HUDEP-2 (cell line): ENCODE measurements at regions not wholly inside any gene's neighbourhood (a gene's known extent, or its start where the extent isn't known, plus 50 kb on each side); places are given as distances from the start of the nearest gene placed in this dataset.
A peak's percentile ranks its signal among the peaks of the same experiment; 100 is the strongest.
"Not testable (repeated sequence)": the region's sequence is repeated elsewhere in the genome, so short reads cannot be mapped to it uniquely, and the experiment has no call there.

ENCODE experiments used
- DNase-seq, 76 experiments: peaks; one replicate each; lab custom pipeline; 2025; ENCODE audit not compliant: unreplicated experiment in 76 of 76; lab: John Stamatoyannopoulos, UW

DNA sequence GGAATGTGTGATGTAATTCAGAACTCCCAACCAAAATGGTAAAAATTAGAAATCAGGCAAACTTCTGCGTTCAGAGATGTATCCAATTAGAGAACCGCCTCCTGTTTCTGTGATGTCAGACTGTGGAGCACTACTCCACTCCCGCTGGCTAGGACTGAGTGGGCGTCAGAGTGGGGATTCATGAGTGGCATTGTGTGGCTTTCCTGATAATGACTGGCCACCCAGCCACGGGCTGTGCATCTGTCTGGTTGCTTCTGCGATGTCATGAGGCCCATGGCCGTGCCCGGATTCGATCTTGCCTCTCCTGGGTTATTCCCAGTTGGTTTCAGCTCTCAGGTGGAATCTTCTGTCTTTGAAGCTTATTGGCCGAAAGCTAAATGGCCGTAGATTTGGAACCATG is 87.1 kb upstream of the KCNA1 start:
- no peak for DNase-seq

GRCh38 chr12:4824380-4824779 is 85.3 kb upstream of the KCNA1 start:
- DNase-seq: no peak

- peak in 7 of 76 experiments; percentile 2 to 34 (median 19) for DNase-seq
Observed at GRCh38 chr12:4825011-4825858, 84.5 kb upstream of the KCNA1 start.

GRCh38 chr12:4826909-4827308 is 82.8 kb upstream of the KCNA1 start:
- no peak for DNase-seq

DNA sequence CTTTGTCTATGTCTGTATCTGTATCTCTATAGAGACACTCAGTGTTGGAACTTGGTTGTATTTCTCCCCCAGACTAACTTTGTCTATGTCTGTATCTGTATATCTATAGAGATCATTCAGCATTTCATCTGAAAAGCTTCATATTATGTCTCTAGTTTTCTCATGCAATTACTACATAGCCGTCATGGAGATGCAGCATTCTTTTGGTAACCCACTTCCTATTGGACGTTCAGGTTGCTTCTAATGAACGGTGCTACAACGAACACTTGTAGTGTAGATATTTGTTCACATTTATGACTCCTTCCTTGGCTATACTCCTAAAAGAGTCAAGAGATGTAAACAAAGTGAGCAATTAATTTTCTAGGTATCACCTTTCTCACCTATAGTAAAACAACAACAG is 81.5 kb upstream of the KCNA1 start:
- DNase-seq: no peak

GRCh38 chr12:4829161-4829792 is 80.4 kb upstream of the KCNA1 start:
- DNase-seq: no peak

GRCh38 chr12:4829793-4830162 is 79.9 kb upstream of the KCNA1 start:
- DNase-seq: no peak

- DNase-seq: no peak
Observed at GRCh38 chr12:4830556-4831210, 79.0 kb upstream of the KCNA1 start.

- no peak for DNase-seq
Observed at GRCh38 chr12:4833053-4833452, 76.7 kb upstream of the KCNA1 start.

DNA sequence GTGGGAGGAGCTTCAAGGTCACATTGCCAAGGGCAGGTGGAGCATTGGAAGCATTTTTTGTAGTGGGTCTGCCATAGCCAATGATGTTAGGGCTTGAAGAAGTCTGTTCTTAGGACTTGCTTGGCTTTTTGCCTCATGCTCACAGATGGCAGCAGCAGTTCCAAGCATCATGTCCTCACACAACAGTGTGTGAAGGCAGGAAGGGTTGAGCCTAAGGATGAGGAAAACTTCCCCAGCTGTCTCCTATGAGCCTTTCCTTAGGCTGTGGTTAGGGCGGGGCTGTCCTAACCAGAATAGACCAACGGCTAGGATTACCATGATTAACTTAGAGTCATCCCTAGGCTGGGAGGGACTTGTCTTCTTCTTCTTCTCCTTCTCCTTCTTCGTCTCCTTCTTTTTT is 76.2 kb upstream of the KCNA1 start:
- DNase-seq: no peak

GRCh38 chr12:4842401-4842800 is 67.3 kb upstream of the KCNA1 start:
- DNase-seq: not testable (repeated sequence)

- no peak for DNase-seq
Observed at GRCh38 chr12:4843907-4844306, 65.8 kb upstream of the KCNA1 start.

GRCh38 chr12:4847713-4848112 is 62.0 kb upstream of the KCNA1 start:
- no peak for DNase-seq

DNA sequence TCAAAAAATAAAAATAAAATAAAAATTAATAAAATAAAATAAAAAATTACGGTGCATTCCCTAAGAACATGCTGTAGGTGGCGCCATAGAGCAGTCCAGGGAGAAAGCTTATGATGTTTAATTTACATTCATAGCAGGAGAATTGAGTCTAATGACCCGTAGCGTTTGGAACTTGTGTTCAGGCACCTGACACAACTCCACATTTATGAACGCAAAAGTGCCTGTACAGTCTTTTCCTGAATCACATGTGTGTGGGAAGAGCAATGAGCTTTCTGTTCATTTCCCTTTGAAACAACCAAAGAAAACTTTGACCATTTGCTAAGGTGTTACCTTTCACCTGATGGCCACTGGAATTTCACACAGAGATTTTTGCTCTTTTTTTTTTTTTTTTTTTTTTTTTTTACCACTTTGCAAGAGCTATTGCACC is 60.6 kb upstream of the KCNA1 start:
- peak in 19 of 76 experiments; percentile 1 to 28 (median 7) for DNase-seq

DNA sequence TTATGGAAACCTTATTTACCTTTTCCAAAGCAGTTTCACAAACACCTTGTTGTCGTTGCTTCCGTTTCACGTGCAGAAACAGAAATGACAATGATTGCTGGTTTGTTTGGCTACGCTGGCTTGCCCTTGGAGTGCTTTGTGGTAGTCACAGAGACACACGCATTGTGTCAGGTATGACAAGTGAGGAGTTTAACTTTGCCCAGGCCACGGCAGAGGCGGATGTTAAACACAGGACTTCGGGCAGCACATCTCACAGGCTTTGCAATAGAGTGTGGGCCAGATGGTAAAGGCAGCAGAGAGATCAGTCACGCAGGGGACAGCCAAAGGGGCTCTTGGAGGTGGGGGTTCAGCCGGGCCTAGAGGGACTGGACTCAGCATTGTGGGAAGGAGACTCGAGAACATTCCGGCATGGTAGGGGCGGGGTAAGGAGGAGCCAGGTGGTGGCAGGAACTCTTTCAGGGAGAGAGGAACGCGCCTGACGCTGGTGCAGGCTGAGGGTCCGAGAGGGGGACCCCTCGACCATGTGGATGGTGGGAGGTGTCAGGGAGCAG is 59.8 kb upstream of the KCNA1 start:
- DNase-seq: no peak

DNA sequence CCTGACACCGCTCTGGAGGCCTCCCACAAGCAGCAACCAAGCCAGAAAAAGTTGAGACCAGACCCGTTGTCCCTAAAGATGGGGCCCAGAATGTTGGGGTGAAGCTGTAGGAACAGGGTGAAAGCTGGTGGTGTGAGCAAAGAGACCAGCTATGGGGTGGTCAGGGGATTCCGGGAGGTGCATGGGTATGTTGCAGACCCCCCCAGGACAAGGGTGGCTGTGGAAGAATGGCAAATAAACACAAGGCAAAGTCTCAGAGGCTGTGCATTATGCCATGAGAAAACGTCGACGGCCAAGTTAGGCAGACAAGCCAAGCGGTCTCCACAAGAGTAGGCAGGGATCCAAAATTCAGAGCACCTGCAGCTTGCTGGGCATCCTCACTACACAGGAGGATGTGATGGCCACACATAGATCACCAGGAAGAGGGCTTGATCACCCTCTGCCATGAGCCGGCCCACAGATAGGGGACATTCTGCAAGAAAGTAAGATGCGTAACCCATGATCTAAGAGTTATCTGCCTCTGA is 58.8 kb upstream of the KCNA1 start:
- no peak for DNase-seq

GRCh38 chr12:4852308-4852707 is 57.4 kb upstream of the KCNA1 start:
- no peak for DNase-seq

DNA sequence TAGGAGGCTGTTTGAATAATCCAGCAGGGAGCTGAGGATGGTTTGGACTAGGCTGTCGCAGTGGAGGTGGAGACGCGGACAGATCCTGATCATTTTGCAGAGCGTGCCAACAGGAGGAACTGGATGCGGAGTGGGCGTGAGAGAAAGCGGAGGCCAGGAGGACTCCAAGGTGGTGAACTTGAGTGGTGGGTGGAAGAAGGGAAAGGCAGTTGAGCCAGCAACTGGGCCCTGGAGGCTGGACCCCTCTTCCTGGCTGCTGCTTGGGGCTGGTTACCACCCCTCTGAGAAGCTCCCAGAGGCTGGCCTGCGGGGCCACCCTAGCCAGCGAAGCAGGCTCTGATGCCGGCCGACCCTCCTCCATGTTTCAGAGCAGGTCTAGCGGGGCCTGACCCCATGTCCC is 56.8 kb upstream of the KCNA1 start:
- no peak for DNase-seq

DNA sequence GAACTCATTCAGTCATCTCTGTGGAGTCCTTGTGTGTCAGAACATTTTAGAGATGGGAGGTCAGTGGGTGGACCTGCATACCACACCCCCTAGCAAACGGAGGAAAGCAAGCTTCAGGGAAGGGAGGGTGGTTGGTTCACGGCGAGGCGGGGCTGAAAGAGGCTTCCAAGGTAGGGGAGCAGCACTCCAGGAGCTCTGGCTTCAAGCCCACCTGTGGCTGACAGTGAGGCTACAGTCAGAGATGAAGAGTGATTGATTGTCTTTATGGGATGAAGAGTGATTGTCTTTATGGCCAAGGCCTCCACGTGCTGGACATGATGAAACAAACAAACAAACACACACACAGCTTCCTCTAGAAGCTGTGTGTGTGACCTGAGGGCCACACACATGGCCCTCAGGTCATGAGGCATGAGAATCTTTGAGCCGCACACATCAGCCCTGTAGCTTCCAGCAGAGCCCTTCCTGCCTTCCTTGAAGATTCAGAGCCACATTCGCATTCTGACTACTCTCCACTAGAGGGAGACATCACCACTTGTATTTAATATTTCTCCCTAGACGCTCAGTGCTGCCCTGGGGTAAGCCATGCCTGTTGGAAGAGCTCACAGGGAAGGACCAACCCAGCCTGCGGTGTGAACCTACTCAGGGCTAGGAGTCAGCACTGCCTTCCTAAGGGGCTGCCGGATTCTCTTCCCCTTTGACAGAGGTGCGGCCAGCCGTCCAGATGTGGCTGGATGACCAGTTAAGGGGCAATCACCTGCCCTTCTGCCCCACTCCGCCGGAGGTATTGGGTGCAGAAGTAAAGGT is 54.4 kb upstream of the KCNA1 start:
- peak in 51 of 76 experiments; percentile 1 to 76 (median 29) for DNase-seq

- DNase-seq: no peak
Observed at GRCh38 chr12:4856596-4856995, 53.1 kb upstream of the KCNA1 start.
